OCI-LY7 (cell line): ENCODE measurements at regions not wholly inside any gene's neighbourhood (a gene's known extent, or its start where the extent isn't known, plus 50 kb on each side); places are given as distances from the start of the nearest gene placed in this dataset.

Experiments used
- BruUV-seq: library from RNA; stranded (reverse); fragments of 400-500 nt; replicated peaks from 2 replicates; lab custom pipeline; 2021; lab: Mats Ljungman, UMichigan
- CTCF ChIA-PET: fragments of 300-600 bp; sonication (Branson Sonifier 250); formaldehyde crosslinking; loops from one replicate; lab custom pipeline; 2022; ENCODE audit warnings: antibody characterized with exemption; ENCODE audit not compliant: unreplicated experiment; lab: Charles Lee
- POLR2A ChIA-PET: fragments of 300-600 bp; sonication (Branson Sonifier 250); formaldehyde crosslinking; loops from one replicate; lab custom pipeline; 2022; ENCODE audit warnings: antibody characterized with exemption; lab: Charles Lee
- DNase-seq: peaks from one replicate; pipeline ENCODE4 v3.0.0-alpha.2; 2015; ENCODE audit warnings: low spot score
- H2AFZ ChIP-seq: fragments of 200-600 bp; sonication (generic), shearing (Covaris generic); 2 replicates; pipeline ENCODE4 v1.6.1; 2014; ENCODE audit warnings: mild to moderate bottlenecking, antibody characterized with exemption, low read length, moderate library complexity
- H3K27ac ChIP-seq: fragments of 200-600 bp; sonication (generic); 2 replicates; pipeline ENCODE4 v1.5.1; 2014; ENCODE audit warnings: mixed run types, low read depth, mild to moderate bottlenecking, moderate library complexity, low read length, inconsistent platforms; ENCODE audit not compliant: poor library complexity, severe bottlenecking
- H3K36me3 ChIP-seq: fragments of 200-600 bp; sonication (generic); 2 replicates; pipeline ENCODE4 v1.6.1; 2014; ENCODE audit warnings: mild to moderate bottlenecking, antibody characterized with exemption, low read length, moderate library complexity, mixed read lengths; ENCODE audit not compliant: insufficient read depth
- H3K4me1 ChIP-seq: fragments of 200-600 bp; sonication (generic); 2 replicates; pipeline ENCODE4 v1.5.1; 2014; ENCODE audit warnings: mild to moderate bottlenecking, low read length; ENCODE audit not compliant: insufficient read depth, poor library complexity, severe bottlenecking
- H3K4me2 ChIP-seq: fragments of 200-600 bp; sonication (generic); 2 replicates; pipeline ENCODE4 v1.6.1; 2014; ENCODE audit warnings: mild to moderate bottlenecking, low read length
- H3K4me3 ChIP-seq: fragments of 200-600 bp; sonication (generic); 2 replicates; pipeline ENCODE4 v1.5.1; 2014; ENCODE audit warnings: mild to moderate bottlenecking, low read depth, low read length; ENCODE audit not compliant: poor library complexity, severe bottlenecking
- H3K79me2 ChIP-seq: fragments of 200-600 bp; sonication (generic); 2 replicates; pipeline ENCODE4 v1.6.1; 2016; ENCODE audit warnings: low read depth, mild to moderate bottlenecking, low read length, moderate library complexity, mixed read lengths; ENCODE audit not compliant: insufficient read depth
- H3K9me2 ChIP-seq: fragments of 200-600 bp; sonication (generic); 2 replicates; pipeline ENCODE4 v1.6.1; 2016; ENCODE audit warnings: mild to moderate bottlenecking, low read length, mixed read lengths; ENCODE audit not compliant: insufficient read depth
- H3K9me3 ChIP-seq: fragments of 200-600 bp; sonication (generic); 2 replicates; pipeline ENCODE4 v1.6.1; 2014; ENCODE audit warnings: mild to moderate bottlenecking, mixed run types, low read length, mixed read lengths
- H4K20me1 ChIP-seq: fragments of 200-600 bp; sonication (generic); 2 replicates; pipeline ENCODE4 v1.6.1; 2014; ENCODE audit warnings: mild to moderate bottlenecking, antibody characterized with exemption, low read length, moderate library complexity, mixed read lengths; ENCODE audit not compliant: insufficient read depth
- EZH2phosphoT487 ChIP-seq: fragments of 200-600 bp; sonication (generic); IDR thresholded peaks from 2 replicates; pipeline ENCODE4 v1.6.1; 2018; ENCODE audit warnings: low read depth, borderline replicate concordance, mild to moderate bottlenecking, mixed run types, antibody characterized with exemption, low read length, moderate library complexity, mixed read lengths
- intact Hi-C: fragments of 100-400 bp; cut with micrococcal nuclease; formaldehyde crosslinking; loops from one replicate; pipeline ENCODE4 v1.10.0; 2022; ENCODE audit not compliant: unreplicated experiment
- TF ChIP-seq, protein P1 (sequence below): fragments of 200-600 bp; sonication (generic); conservative IDR thresholded peaks from 2 replicates; pipeline ENCODE4 v1.5.1; 2014; ENCODE audit warnings: mild to moderate bottlenecking, antibody characterized with exemption, low read length, moderate library complexity, mixed read lengths

DNA sequence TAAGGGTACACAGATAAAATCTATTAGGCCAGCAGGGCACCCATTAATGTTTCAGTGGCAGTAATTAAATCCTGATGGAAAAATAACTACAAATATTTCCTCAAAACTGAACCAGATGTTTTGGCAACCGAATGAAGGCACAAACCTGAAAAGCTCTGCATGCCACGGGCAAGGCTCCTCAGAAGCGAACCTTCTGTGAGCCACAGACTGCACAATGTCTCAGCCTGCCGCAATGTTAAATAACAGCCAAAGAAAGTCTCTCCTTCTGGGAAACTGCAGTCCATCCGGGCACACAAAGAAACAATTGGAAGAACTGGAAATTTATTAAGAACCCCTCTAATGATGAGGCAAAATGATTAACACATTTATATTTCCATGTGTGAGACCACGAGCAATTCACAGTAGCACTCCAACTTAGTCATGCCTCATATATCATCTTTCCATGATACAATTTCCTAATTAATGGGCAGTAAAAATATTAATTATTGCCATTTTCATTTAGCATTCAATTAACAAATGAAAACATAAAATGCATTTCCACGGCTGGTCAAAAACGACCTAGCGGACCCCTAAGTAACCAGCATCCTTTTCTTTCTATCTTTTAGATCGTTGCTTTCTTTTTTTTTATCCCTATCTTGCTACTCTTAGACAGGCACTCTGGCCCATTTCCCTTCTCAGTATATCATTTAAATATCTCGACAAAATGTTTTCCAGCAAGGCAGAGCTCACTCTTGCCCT is 237.5 kb downstream of the EPHA4 start:
- Histone ChIP-seq H3K4me3 (no peak overlapping the region), H3K9me2 (no peaks in the 10 kb centered on the region), H4K20me1 (no peaks in the 10 kb centered on the region), H3K4me2 (no peak overlapping the region), H2AFZ (no peak overlapping the region), H3K4me1 (no peaks in the 10 kb centered on the region), H3K36me3 (no peaks in the 10 kb centered on the region), H3K27ac (no peak overlapping the region), H3K9me3 (peaks cover 5% of the 10 kb centered on the region; the same call in 1 of the 2 replicates), H3K79me2 (no peaks in the 10 kb centered on the region)
- TF ChIP-seq, protein P1, sequence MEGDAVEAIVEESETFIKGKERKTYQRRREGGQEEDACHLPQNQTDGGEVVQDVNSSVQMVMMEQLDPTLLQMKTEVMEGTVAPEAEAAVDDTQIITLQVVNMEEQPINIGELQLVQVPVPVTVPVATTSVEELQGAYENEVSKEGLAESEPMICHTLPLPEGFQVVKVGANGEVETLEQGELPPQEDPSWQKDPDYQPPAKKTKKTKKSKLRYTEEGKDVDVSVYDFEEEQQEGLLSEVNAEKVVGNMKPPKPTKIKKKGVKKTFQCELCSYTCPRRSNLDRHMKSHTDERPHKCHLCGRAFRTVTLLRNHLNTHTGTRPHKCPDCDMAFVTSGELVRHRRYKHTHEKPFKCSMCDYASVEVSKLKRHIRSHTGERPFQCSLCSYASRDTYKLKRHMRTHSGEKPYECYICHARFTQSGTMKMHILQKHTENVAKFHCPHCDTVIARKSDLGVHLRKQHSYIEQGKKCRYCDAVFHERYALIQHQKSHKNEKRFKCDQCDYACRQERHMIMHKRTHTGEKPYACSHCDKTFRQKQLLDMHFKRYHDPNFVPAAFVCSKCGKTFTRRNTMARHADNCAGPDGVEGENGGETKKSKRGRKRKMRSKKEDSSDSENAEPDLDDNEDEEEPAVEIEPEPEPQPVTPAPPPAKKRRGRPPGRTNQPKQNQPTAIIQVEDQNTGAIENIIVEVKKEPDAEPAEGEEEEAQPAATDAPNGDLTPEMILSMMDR = no peak
- no peak for TF ChIP-seq EZH2phosphoT487
- intact Hi-C loops = no loop called here
- no TSS peak for BruUV-seq
- DNase-seq = no peak
- ChIA-PET POLR2A (interaction anchor here (0.6 kb wide), 1 partner anchor 1591 kb away, joined by 3 read pairs; no protein-coding TSS in a partner anchor), CTCF (no interaction called here)

DNA sequence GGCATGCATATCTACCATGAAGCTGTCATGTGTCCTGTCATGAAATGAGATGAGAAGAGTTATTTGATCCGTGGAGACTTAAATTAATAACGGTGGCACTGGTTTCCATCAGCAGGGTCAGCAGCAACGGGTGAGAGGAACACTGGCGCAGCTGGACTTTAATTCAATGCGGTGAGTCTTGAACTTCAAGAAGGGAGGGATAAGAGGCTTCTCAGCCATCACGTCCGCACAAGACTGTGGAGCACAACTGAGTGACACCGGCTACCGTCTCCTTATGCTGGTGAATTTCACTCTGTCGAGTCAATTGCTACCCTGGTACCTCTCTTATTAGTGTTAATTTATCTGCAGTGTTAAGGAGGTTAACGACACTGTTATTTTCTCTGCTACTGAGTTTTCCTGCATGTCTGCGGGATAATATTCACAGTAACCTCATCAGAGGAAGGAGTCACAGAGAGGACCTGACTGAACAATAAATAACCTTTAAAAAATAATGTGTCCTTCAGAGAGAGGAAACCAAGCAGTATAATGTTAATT is 236.8 kb downstream of the EPHA4 start:
- H3K4me3 ChIP-seq = no peak overlapping the region
- no peak for TF ChIP-seq EZH2phosphoT487
- TF ChIP-seq, protein P1 = no peak
- H3K9me3 ChIP-seq = peaks cover 5% of the 10 kb centered on the region; the same call in 1 of the 2 replicates
- no peaks in the 10 kb centered on the region for H3K4me1 ChIP-seq
- intact Hi-C loops = no loop called here
- H3K27ac ChIP-seq = no peak overlapping the region
- no peaks in the 10 kb centered on the region for H3K9me2 ChIP-seq
- CTCF ChIA-PET = no interaction called here
- no peaks in the 10 kb centered on the region for H3K36me3 ChIP-seq
- POLR2A ChIA-PET = no interaction called here
- no peaks in the 10 kb centered on the region for H3K79me2 ChIP-seq
- no peaks in the 10 kb centered on the region for H4K20me1 ChIP-seq
- BruUV-seq = no TSS peak
- H2AFZ ChIP-seq = no peak overlapping the region
- DNase-seq = no peak
- H3K4me2 ChIP-seq = no peak overlapping the region

DNA sequence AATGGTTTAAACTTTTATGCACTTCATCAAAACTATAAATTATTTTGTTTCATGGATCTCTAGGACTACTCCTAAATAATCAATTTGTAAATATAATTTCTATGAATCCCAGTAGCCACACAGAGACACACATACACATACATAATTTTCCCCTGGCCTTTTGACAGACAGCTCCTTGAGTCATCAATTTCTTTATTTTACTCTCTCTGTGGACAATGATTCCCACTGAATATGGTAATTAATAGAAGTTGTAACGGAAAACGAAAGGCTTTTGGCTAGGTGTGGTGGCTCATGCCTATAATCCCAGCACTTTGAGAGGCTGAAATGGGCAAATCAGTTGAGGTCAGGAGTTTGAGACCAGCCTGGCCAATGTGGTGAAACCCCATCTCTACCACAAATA is 235.1 kb downstream of the EPHA4 start:
- H4K20me1 ChIP-seq = no peaks in the 10 kb centered on the region
- 0 out of 2 replicates have a peak, but pooled peaks cover under 1% of the 10 kb centered on the region for H3K9me3 ChIP-seq
- no peak overlapping the region for H3K27ac ChIP-seq
- no peak overlapping the region for H3K4me3 ChIP-seq
- ChIA-PET POLR2A (no interaction called here), CTCF (no interaction called here)
- H3K9me2 ChIP-seq = no peaks in the 10 kb centered on the region
- TF ChIP-seq, protein P1 = no peak
- no peak for TF ChIP-seq EZH2phosphoT487
- DNase-seq = no peak
- H2AFZ ChIP-seq = no peak overlapping the region
- H3K4me1 ChIP-seq = no peaks in the 10 kb centered on the region
- H3K79me2 ChIP-seq = no peaks in the 10 kb centered on the region
- H3K36me3 ChIP-seq = no peaks in the 10 kb centered on the region
- H3K4me2 ChIP-seq = no peak overlapping the region
- BruUV-seq = no TSS peak
- intact Hi-C loops = no loop called here
